Keratinocyte (primary cell): ENCODE measurements at regions not wholly inside any gene's neighbourhood (a gene's known extent, or its start where the extent isn't known, plus 50 kb on each side); places are given as distances from the start of the nearest gene placed in this dataset.

Source experiments
- DNase-seq: peaks from one replicate; pipeline ENCODE4 v3.0.0-alpha.2; 2011; ENCODE audit warnings: low read depth, missing footprints, low spot score
- FAIRE-seq: peaks from 2 replicates; lab custom pipeline; 2011; peaks lifted over from hg19 to GRCh38; lab: Jason Lieb, UNC
- H2AFZ ChIP-seq: 2 replicates; pipeline ENCODE4 v1.6.0; 2012; ENCODE audit warnings: low read length, control low read depth, inconsistent platforms; ENCODE audit not compliant: control insufficient read depth
- H3K27ac ChIP-seq: 2 replicates; pipeline ENCODE4 v1.5.1; 2011; ENCODE audit warnings: low read length; ENCODE audit not compliant: control insufficient read depth, insufficient read depth
- H3K27me3 ChIP-seq: 3 replicates; pipeline ENCODE4 v1.6.0; 2011; ENCODE audit warnings: low read length; ENCODE audit not compliant: control insufficient read depth, insufficient read depth; ENCODE audit errors: extremely low read depth
- H3K36me3 ChIP-seq, 2 experiments: 2 replicates in 1 of 2; 3 replicates in 1 of 2; pipeline ENCODE4 v1.5.1; 2011; ENCODE audit warnings: low read length in 2 of 2, mild to moderate bottlenecking in 1 of 2; ENCODE audit not compliant: control insufficient read depth in 2 of 2, insufficient read depth in 2 of 2; ENCODE audit errors: extremely low read depth in 1 of 2
- H3K4me1 ChIP-seq: 3 replicates; pipeline ENCODE4 v1.5.1; 2011; ENCODE audit warnings: low read length; ENCODE audit not compliant: control insufficient read depth, insufficient read depth; ENCODE audit errors: extremely low read depth
- H3K4me2 ChIP-seq: 3 replicates; pipeline ENCODE4 v1.6.0; 2011; ENCODE audit warnings: low read depth, low read length; ENCODE audit not compliant: control insufficient read depth, insufficient read depth; ENCODE audit errors: extremely low read depth
- H3K4me3 ChIP-seq, 3 experiments: fragments of 200-600 bp in 1 of 3; sonication (generic) in 1 of 3; 2 replicates in 2 of 3; 3 replicates in 1 of 3; pipeline ENCODE4 v1.5.1; 2011 to 2016; ENCODE audit warnings: low read length in 3 of 3, mild to moderate bottlenecking in 3 of 3, control low read depth in 2 of 3, inconsistent platforms in 1 of 3, low read depth in 1 of 3, mixed read lengths in 1 of 3, mixed run types in 1 of 3, moderate library complexity in 1 of 3; ENCODE audit not compliant: control insufficient read depth in 2 of 3, insufficient read depth in 2 of 3; ENCODE audit errors: extremely low read depth in 1 of 3
- H3K79me2 ChIP-seq: 2 replicates; pipeline ENCODE4 v1.6.0; 2012; ENCODE audit warnings: low read length; ENCODE audit not compliant: control insufficient read depth, insufficient read depth
- H3K9ac ChIP-seq: 3 replicates; pipeline ENCODE4 v1.6.0; 2011; ENCODE audit warnings: low read length; ENCODE audit not compliant: control insufficient read depth, insufficient read depth; ENCODE audit errors: extremely low read depth
- H3K9me1 ChIP-seq: 3 replicates; pipeline ENCODE4 v1.6.0; 2011; ENCODE audit warnings: low read length; ENCODE audit not compliant: control insufficient read depth, insufficient read depth; ENCODE audit errors: extremely low read depth
- H3K9me3 ChIP-seq: 2 replicates; pipeline ENCODE4 v1.5.1; 2012; ENCODE audit warnings: low read depth, low read length; ENCODE audit not compliant: control insufficient read depth
- H4K20me1 ChIP-seq: 3 replicates; pipeline ENCODE4 v1.6.0; 2011; ENCODE audit warnings: low read length; ENCODE audit not compliant: control insufficient read depth, insufficient read depth; ENCODE audit errors: extremely low read depth
- EZH2 ChIP-seq: IDR thresholded peaks from one replicate; pipeline ENCODE4 v1.6.1; 2012; ENCODE audit warnings: inconsistent platforms, mild to moderate bottlenecking, low read length, moderate library complexity
- dilution Hi-C: fragments of 300-500 bp; cut with MboI; formaldehyde crosslinking; loops from one replicate; pipeline ENCODE4 v1.7.0; 2020; ENCODE audit warnings: low sequenced_read_pairs; ENCODE audit not compliant: extremely low pct_ligation_motif_present
- TF ChIP-seq, protein P1 (sequence below), 3 experiments: IDR thresholded peaks in 1 of 3; conservative IDR thresholded peaks in 1 of 3; optimal IDR thresholded peaks in 1 of 3; 2 replicates in 2 of 3; 3 replicates in 1 of 3; pipeline versions ENCODE3 to v1.5.1; 2011; ENCODE audit warnings: low read length in 3 of 3, mild to moderate bottlenecking in 3 of 3, moderate library complexity in 2 of 3, control low read depth in 1 of 3, inconsistent platforms in 1 of 3; ENCODE audit not compliant: insufficient read depth in 2 of 3; ENCODE audit errors: extremely low read depth in 1 of 3

DNA sequence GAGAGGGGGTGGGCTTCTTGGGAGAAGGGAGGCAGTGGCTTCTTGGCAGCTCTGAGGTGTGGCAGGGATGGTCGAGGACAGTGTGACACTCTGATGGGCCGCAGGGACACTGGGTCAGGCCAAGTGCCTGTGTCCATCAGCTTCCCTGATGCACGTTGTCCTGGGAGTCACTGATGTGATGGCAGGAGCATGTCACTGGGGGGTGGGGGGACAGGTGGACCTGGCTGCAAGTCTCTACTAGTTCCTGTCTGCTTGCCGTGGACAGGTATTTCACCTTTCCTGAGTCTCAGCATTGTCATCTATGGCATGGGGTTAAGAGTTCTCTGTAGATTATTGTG lies 592.9 kb downstream of the TBC1D22A start:
- H3K9ac ChIP-seq = no peak overlapping the region
- no peaks in the 10 kb centered on the region for H3K79me2 ChIP-seq
- no peak overlapping the region for H2AFZ ChIP-seq
- no peak overlapping the region for H3K4me3 ChIP-seq
- dilution Hi-C loops = no loop called here
- no peaks in the 10 kb centered on the region for H3K27me3 ChIP-seq
- no peak overlapping the region for H3K27ac ChIP-seq
- no peaks in the 10 kb centered on the region for H4K20me1 ChIP-seq
- H3K9me1 ChIP-seq = no peaks in the 10 kb centered on the region
- DNase-seq = no peak
- H3K36me3 ChIP-seq = no peaks in the 10 kb centered on the region
- no peak overlapping the region for H3K4me2 ChIP-seq
- H3K4me1 ChIP-seq = no peaks in the 10 kb centered on the region
- peaks cover 8% of the 10 kb centered on the region for H3K9me3 ChIP-seq
- FAIRE-seq = no peak
- no peak for TF ChIP-seq EZH2
- TF ChIP-seq, protein P1, sequence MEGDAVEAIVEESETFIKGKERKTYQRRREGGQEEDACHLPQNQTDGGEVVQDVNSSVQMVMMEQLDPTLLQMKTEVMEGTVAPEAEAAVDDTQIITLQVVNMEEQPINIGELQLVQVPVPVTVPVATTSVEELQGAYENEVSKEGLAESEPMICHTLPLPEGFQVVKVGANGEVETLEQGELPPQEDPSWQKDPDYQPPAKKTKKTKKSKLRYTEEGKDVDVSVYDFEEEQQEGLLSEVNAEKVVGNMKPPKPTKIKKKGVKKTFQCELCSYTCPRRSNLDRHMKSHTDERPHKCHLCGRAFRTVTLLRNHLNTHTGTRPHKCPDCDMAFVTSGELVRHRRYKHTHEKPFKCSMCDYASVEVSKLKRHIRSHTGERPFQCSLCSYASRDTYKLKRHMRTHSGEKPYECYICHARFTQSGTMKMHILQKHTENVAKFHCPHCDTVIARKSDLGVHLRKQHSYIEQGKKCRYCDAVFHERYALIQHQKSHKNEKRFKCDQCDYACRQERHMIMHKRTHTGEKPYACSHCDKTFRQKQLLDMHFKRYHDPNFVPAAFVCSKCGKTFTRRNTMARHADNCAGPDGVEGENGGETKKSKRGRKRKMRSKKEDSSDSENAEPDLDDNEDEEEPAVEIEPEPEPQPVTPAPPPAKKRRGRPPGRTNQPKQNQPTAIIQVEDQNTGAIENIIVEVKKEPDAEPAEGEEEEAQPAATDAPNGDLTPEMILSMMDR (optimal IDR thresholded peaks at IDR 0.05 in 1 of 3, IDR thresholded peaks at IDR 0.05 in 1 of 3, conservative IDR thresholded peaks at IDR 0.05 in 1 of 3; ENCODE audit: extremely low read depth in 1 of 3, insufficient read depth in 2 of 3, low read length in 3 of 3) = no peak

DNA sequence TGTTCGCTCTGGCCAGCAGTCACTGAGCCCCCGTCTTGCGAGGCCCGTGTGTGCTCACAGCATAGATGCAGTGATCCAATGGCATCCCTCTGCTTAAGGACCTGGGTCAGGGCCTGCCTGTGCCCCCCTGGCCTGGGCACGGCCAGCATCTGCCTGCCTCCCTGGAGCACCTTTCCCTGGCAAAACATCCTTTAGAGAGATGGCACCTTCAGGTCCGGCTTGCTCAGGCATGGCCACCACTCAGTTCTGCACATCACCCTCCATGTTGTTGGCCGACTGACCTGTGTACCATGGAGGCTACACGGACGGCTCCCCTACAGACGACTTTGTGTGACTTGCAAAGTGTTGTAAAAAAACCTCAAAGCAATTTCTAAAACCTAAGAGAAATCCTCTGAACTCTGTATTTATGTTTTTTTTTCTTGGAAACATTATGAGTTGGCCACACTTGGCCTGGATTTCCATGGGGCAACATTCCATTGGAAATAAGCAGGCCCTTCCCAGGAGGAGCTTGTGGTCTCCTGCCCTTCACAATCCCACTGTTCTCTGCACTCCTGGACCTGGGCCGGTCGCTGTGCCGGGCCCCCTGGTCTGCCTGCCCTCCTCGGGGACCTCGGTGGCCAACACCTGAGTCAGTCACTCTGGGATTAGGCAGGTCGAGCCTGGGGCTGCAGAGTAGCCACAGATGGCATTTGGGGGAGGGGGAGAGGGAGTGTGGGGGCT lies 592.4 kb downstream of the TBC1D22A start:
- no peak overlapping the region for H3K9ac ChIP-seq
- H3K4me3 ChIP-seq = no peak overlapping the region
- FAIRE-seq = no peak
- H3K27me3 ChIP-seq = no peaks in the 10 kb centered on the region
- H3K36me3 ChIP-seq = no peaks in the 10 kb centered on the region
- H3K27ac ChIP-seq = no peak overlapping the region
- no peaks in the 10 kb centered on the region for H4K20me1 ChIP-seq
- TF ChIP-seq EZH2 = no peak
- TF ChIP-seq, protein P1 (optimal IDR thresholded peaks at IDR 0.05 in 1 of 3, IDR thresholded peaks at IDR 0.05 in 1 of 3, conservative IDR thresholded peaks at IDR 0.05 in 1 of 3; ENCODE audit: extremely low read depth in 1 of 3, insufficient read depth in 2 of 3, low read length in 3 of 3) = no peak
- no peaks in the 10 kb centered on the region for H3K4me1 ChIP-seq
- no peak overlapping the region for H2AFZ ChIP-seq
- no peaks in the 10 kb centered on the region for H3K9me1 ChIP-seq
- peaks cover 8% of the 10 kb centered on the region for H3K9me3 ChIP-seq
- H3K79me2 ChIP-seq = no peaks in the 10 kb centered on the region
- dilution Hi-C loops = no loop called here
- no peak for DNase-seq
- no peak overlapping the region for H3K4me2 ChIP-seq
